Panc1 (cell line): ENCODE measurements at regions not wholly inside any gene's neighbourhood (a gene's known extent, or its start where the extent isn't known, plus 50 kb on each side); places are given as distances from the start of the nearest gene placed in this dataset.

Source experiments
- SIN3A ChIP-seq: IDR thresholded peaks from 2 replicates; pipeline ENCODE4 v1.6.1; 2012; ENCODE audit warnings: low read depth, mild to moderate bottlenecking, low read length, moderate library complexity, borderline replicate concordance; ENCODE audit not compliant: insufficient read depth
- TF ChIP-seq, protein P1 (sequence below): fragments of 450-650 bp; IDR thresholded peaks from 2 replicates; pipeline ENCODE4 v1.5.1; 2017; ENCODE audit warnings: mild to moderate bottlenecking
- TF ChIP-seq, protein P2 (sequence below), 2 experiments: IDR thresholded peaks; 2 replicates each; pipeline ENCODE4 v1.6.1; 2011 to 2012; ENCODE audit warnings: low read depth in 2 of 2, control low read depth in 1 of 2, low read length in 1 of 2, mild to moderate bottlenecking in 1 of 2, moderate library complexity in 1 of 2; ENCODE audit not compliant: insufficient read depth in 1 of 2

DNA sequence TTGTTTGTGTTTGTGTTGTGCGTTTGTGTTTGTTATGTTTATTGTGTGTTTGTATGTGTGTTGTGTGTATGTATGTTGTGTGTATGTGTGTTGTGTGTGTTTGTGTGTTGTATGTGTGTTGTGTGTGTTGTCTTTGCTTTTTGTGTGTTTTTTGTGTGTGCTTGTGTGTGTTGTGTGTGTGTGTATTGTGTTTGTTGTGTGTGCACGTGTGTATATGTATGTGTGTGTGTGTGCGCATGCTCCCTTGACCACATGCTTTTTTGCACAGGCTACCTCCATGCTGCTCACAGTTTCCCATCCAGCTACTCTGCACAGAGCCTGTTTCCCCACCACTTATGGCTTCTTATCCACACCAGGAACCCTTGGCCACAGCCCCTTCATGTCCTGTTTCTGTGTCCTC, 720.0 kb upstream of the ADAMTS16 start:
- TF ChIP-seq, protein P1, sequence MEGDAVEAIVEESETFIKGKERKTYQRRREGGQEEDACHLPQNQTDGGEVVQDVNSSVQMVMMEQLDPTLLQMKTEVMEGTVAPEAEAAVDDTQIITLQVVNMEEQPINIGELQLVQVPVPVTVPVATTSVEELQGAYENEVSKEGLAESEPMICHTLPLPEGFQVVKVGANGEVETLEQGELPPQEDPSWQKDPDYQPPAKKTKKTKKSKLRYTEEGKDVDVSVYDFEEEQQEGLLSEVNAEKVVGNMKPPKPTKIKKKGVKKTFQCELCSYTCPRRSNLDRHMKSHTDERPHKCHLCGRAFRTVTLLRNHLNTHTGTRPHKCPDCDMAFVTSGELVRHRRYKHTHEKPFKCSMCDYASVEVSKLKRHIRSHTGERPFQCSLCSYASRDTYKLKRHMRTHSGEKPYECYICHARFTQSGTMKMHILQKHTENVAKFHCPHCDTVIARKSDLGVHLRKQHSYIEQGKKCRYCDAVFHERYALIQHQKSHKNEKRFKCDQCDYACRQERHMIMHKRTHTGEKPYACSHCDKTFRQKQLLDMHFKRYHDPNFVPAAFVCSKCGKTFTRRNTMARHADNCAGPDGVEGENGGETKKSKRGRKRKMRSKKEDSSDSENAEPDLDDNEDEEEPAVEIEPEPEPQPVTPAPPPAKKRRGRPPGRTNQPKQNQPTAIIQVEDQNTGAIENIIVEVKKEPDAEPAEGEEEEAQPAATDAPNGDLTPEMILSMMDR, result no peak
- TF ChIP-seq, protein P2, sequence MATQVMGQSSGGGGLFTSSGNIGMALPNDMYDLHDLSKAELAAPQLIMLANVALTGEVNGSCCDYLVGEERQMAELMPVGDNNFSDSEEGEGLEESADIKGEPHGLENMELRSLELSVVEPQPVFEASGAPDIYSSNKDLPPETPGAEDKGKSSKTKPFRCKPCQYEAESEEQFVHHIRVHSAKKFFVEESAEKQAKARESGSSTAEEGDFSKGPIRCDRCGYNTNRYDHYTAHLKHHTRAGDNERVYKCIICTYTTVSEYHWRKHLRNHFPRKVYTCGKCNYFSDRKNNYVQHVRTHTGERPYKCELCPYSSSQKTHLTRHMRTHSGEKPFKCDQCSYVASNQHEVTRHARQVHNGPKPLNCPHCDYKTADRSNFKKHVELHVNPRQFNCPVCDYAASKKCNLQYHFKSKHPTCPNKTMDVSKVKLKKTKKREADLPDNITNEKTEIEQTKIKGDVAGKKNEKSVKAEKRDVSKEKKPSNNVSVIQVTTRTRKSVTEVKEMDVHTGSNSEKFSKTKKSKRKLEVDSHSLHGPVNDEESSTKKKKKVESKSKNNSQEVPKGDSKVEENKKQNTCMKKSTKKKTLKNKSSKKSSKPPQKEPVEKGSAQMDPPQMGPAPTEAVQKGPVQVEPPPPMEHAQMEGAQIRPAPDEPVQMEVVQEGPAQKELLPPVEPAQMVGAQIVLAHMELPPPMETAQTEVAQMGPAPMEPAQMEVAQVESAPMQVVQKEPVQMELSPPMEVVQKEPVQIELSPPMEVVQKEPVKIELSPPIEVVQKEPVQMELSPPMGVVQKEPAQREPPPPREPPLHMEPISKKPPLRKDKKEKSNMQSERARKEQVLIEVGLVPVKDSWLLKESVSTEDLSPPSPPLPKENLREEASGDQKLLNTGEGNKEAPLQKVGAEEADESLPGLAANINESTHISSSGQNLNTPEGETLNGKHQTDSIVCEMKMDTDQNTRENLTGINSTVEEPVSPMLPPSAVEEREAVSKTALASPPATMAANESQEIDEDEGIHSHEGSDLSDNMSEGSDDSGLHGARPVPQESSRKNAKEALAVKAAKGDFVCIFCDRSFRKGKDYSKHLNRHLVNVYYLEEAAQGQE (IDR thresholded peaks at IDR 0.05; ENCODE audit: insufficient read depth in 1 of 2, low read depth in 2 of 2, low read length in 1 of 2), result no peak
- TF ChIP-seq SIN3A, result no peak
